Parathyroid adenoma (tissue), 2 donors: ENCODE measurements at regions not wholly inside any gene's neighbourhood (a gene's known extent, or its start where the extent isn't known, plus 50 kb on each side); places are given as distances from the start of the nearest gene placed in this dataset.

Experiments
- H2AFZ ChIP-seq: fragments of 300-600 bp; sonication (generic); one replicate; pipeline ENCODE4 v1.7.0; 2017; ENCODE audit warnings: antibody characterized with exemption, mild to moderate bottlenecking
- H3K27ac ChIP-seq: fragments of 300-600 bp; sonication (generic); one replicate; pipeline ENCODE4 v1.7.0; 2017
- H3K27me3 ChIP-seq: fragments of 300-600 bp; sonication (generic); one replicate; pipeline ENCODE4 v1.7.0; 2017; ENCODE audit warnings: low read length; ENCODE audit not compliant: control insufficient read depth, insufficient read depth
- H3K36me3 ChIP-seq: fragments of 300-600 bp; sonication (generic); one replicate; pipeline ENCODE4 v1.7.0; 2017; ENCODE audit warnings: low read length; ENCODE audit not compliant: control insufficient read depth, insufficient read depth
- H3K4me1 ChIP-seq: fragments of 300-600 bp; sonication (generic); one replicate; pipeline ENCODE4 v1.7.0; 2017; ENCODE audit warnings: control low read depth
- H3K4me2 ChIP-seq: fragments of 300-600 bp; sonication (generic); one replicate; pipeline ENCODE4 v1.7.0; 2017; ENCODE audit warnings: low read length
- H3K4me3 ChIP-seq: fragments of 300-600 bp; sonication (generic); one replicate; pipeline ENCODE4 v1.7.0; 2017; ENCODE audit warnings: low read depth, low read length
- H3K79me2 ChIP-seq: fragments of 300-600 bp; sonication (generic); one replicate; pipeline ENCODE4 v1.7.0; 2017; ENCODE audit warnings: control low read depth
- H3K9ac ChIP-seq: fragments of 300-600 bp; sonication (generic); one replicate; pipeline ENCODE4 v1.7.0; 2017; ENCODE audit warnings: mild to moderate bottlenecking
- H3K9me3 ChIP-seq: fragments of 300-600 bp; sonication (generic); one replicate; pipeline ENCODE4 v1.7.0; 2017; ENCODE audit warnings: low read length; ENCODE audit not compliant: control insufficient read depth
- CTCF ChIP-seq: fragments of 300-600 bp; sonication (generic); IDR thresholded peaks from one replicate; pipeline ENCODE4 v1.7.0; 2017; ENCODE audit warnings: antibody characterized with exemption, mild to moderate bottlenecking
- donor health status: primary hyperparathyroidism.

- Histone ChIP-seq H3K27ac (no peak overlapping the region), H3K9me3 (no peaks in the 10 kb centered on the region), H3K9ac (no peak overlapping the region), H3K4me3 (no peak overlapping the region), H3K4me2 (no peak overlapping the region), H3K4me1 (no peaks in the 10 kb centered on the region), H3K79me2 (no peaks in the 10 kb centered on the region), H2AFZ (no peak overlapping the region), H3K27me3 (no peaks in the 10 kb centered on the region), H3K36me3 (no peaks in the 10 kb centered on the region)
- TF ChIP-seq CTCF: no peak
These were observed 103.2 kb upstream of the SDK2 start for GRCh38 chr17:73747221-73748002.

GRCh38 chr17:73748508-73748907 lies 104.3 kb upstream of the SDK2 start:
- Histone ChIP-seq H3K9ac (no peak overlapping the region), H3K4me3 (no peak overlapping the region), H3K4me1 (no peaks in the 10 kb centered on the region), H3K36me3 (no peaks in the 10 kb centered on the region), H3K9me3 (no peaks in the 10 kb centered on the region), H3K4me2 (no peak overlapping the region), H2AFZ (no peak overlapping the region), H3K27ac (no peak overlapping the region), H3K27me3 (no peaks in the 10 kb centered on the region), H3K79me2 (no peaks in the 10 kb centered on the region)
- no peak for TF ChIP-seq CTCF

GRCh38 chr17:73749337-73749823 lies 105.1 kb upstream of the SDK2 start:
- Histone ChIP-seq H3K4me2 (no peak overlapping the region), H3K27me3 (no peaks in the 10 kb centered on the region), H2AFZ (no peak overlapping the region), H3K4me3 (no peak overlapping the region), H3K27ac (no peak overlapping the region), H3K36me3 (no peaks in the 10 kb centered on the region), H3K79me2 (no peaks in the 10 kb centered on the region), H3K9ac (no peak overlapping the region), H3K4me1 (no peaks in the 10 kb centered on the region), H3K9me3 (no peaks in the 10 kb centered on the region)
- no peak for TF ChIP-seq CTCF

GRCh38 chr17:73749928-73750605 lies 105.8 kb upstream of the SDK2 start:
- no peak for TF ChIP-seq CTCF
- H3K9me3 ChIP-seq: no peaks in the 10 kb centered on the region
- no peak overlapping the region for H3K4me3 ChIP-seq
- no peaks in the 10 kb centered on the region for H3K79me2 ChIP-seq
- H2AFZ ChIP-seq: no peak overlapping the region
- no peak overlapping the region for H3K4me2 ChIP-seq
- H3K27me3 ChIP-seq: no peaks in the 10 kb centered on the region
- H3K4me1 ChIP-seq: no peaks in the 10 kb centered on the region
- no peak overlapping the region for H3K27ac ChIP-seq
- H3K9ac ChIP-seq: no peak overlapping the region
- no peaks in the 10 kb centered on the region for H3K36me3 ChIP-seq
